Pancreas (tissue), 10 donors: ENCODE measurements at regions not wholly inside any gene's neighbourhood (a gene's known extent, or its start where the extent isn't known, plus 50 kb on each side); places are given as distances from the start of the nearest gene placed in this dataset.
"Not testable (repeated sequence)": the region's sequence is repeated elsewhere in the genome, so short reads cannot be mapped to it uniquely, and the experiment has no call there.

Source experiments
- ATAC-seq, 4 donors: fragments of 200-7000 bp; cut with Tn5 transposase; one replicate each; pipeline versions ENCODE4 v1.8.0 to v1.9.1; 2020; ENCODE audit warnings: mild to moderate bottlenecking in 4 of 4, moderate library complexity in 4 of 4
- DNase-seq, 6 donors: peaks; one replicate each; pipeline ENCODE4 v3.0.0-alpha.2; 2020
- FAIRE-seq: peaks from 2 replicates; lab custom pipeline; 2012; peaks lifted over from hg19 to GRCh38; lab: Jason Lieb, UNC
- H3K27ac ChIP-seq, 4 donors: fragments of 200-600 bp; sonication (generic); 1 replicate in 3 of 4; 2 replicates in 1 of 4; pipeline versions ENCODE4 v1.5.0 to v1.8.0; 2020
- H3K27me3 ChIP-seq, 4 donors: fragments of 200-600 bp; one replicate each; pipeline ENCODE4 v1.8.0; 2021
- H3K36me3 ChIP-seq, 3 donors: fragments of 200-600 bp; sonication (generic) in 1 of 3; one replicate each; pipeline versions ENCODE4 v1.5.0 to v1.8.0; 2020 to 2021
- H3K4me1 ChIP-seq, 3 donors: fragments of 200-600 bp; one replicate each; pipeline ENCODE4 v1.8.0; 2021
- H3K4me3 ChIP-seq, 4 donors: fragments of 200-600 bp; sonication (generic) in 2 of 4; one replicate each; pipeline versions ENCODE4 v1.5.0 to v1.8.0; 2020 to 2021
- H3K9me3 ChIP-seq, 4 donors: fragments of 200-600 bp; one replicate each; pipeline ENCODE4 v1.8.0; 2021
- WGBS, 2 donors: extraction: QIAGEN DNeasy Blood & Tissue Kit; methylation state at CpG; one replicate each; pipeline ENCODE4 v1.1.7; 2013; 5-methylcytosine and 5-hydroxymethylcytosine counted together
- intact Hi-C, 3 donors: fragments of 100-400 bp; cut with DNase I; formaldehyde crosslinking; loops; one replicate each; pipeline versions ENCODE4 v1.11.1 to v1.14.2; 2022
- TF ChIP-seq, protein P1 (sequence below), 4 donors: fragments of 200-600 bp; sonication (generic) in 3 of 4; IDR thresholded peaks; one replicate each; pipeline versions ENCODE4 v1.5.0 to v1.8.0; 2021; ENCODE audit warnings: antibody characterized with exemption in 4 of 4
- donor health status: healthy with polysubstance abuse.
- donor health status: DM: no; HTN: no; CAD: no; lungs with moderate emphysema.
- donor health status: DM: no; HTN: no; CAD: no.
- donor health status: control.
- donor health status: control.
- donor health status: Bipolar disorder and iron deficiency.
- donor health status: DM: yes; HTN: yes; CAD: no.
- donor health status: DM: no; HTN: no; CAD: no.
- donor health status: DM: no; HTN: no; CAD: no.
- donor health status: DM: yes; HTN: yes; CAD: no.

GRCh38 chr7:19916046-19916445 lies 142.6 kb upstream of the TMEM196 start:
- 83 to 85% methylated on average over 1 of the region's 1 CpG for WGBS, 2 donors
- no peak for FAIRE-seq
- TF ChIP-seq, protein P1, sequence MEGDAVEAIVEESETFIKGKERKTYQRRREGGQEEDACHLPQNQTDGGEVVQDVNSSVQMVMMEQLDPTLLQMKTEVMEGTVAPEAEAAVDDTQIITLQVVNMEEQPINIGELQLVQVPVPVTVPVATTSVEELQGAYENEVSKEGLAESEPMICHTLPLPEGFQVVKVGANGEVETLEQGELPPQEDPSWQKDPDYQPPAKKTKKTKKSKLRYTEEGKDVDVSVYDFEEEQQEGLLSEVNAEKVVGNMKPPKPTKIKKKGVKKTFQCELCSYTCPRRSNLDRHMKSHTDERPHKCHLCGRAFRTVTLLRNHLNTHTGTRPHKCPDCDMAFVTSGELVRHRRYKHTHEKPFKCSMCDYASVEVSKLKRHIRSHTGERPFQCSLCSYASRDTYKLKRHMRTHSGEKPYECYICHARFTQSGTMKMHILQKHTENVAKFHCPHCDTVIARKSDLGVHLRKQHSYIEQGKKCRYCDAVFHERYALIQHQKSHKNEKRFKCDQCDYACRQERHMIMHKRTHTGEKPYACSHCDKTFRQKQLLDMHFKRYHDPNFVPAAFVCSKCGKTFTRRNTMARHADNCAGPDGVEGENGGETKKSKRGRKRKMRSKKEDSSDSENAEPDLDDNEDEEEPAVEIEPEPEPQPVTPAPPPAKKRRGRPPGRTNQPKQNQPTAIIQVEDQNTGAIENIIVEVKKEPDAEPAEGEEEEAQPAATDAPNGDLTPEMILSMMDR (IDR thresholded peaks at IDR 0.05) = no peak

DNA sequence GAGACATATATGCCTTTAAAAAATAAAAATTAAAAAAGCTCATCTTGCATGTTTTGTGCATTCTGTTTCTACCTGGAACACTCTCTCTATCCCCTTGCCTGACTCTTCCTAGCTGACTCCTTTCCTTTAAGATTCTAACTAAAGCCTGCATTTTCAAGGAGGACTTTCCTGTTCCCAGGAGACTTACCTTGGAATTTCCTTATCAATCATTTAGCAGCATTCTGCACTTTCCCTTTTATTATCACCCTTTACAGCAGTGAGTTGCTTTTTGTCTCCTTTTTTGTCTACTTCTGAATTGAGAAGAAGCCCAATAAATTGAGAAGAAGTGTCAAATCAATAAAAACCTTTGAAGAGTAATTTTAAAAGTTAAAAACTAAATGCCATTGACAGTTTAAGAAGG lies 142.2 kb upstream of the TMEM196 start:
- no peaks in the 10 kb centered on the region for H3K36me3 ChIP-seq
- no peaks in the 10 kb centered on the region for H3K9me3 ChIP-seq
- no peak for DNase-seq
- ATAC-seq = no peak
- no peak for FAIRE-seq
- no peak overlapping the region for H3K27ac ChIP-seq
- TF ChIP-seq, protein P1 (IDR thresholded peaks at IDR 0.05) = no peak
- no peak overlapping the region for H3K4me3 ChIP-seq
- no peaks in the 10 kb centered on the region for H3K4me1 ChIP-seq
- intact Hi-C loops = no loop called here
- no peaks in the 10 kb centered on the region for H3K27me3 ChIP-seq

More at GRCh38 chr7:19916046-19916445, 142.6 kb upstream of the TMEM196 start:
- H3K4me3 ChIP-seq = no peak overlapping the region
- no peaks in the 10 kb centered on the region for H3K27me3 ChIP-seq
- intact Hi-C loops = no loop called here
- H3K4me1 ChIP-seq = no peaks in the 10 kb centered on the region
- no peaks in the 10 kb centered on the region for H3K36me3 ChIP-seq
- no peak for DNase-seq
- peak in 2 of 4 donors; percentile 30 to 47 for ATAC-seq
- no peaks in the 10 kb centered on the region for H3K9me3 ChIP-seq
- no peak overlapping the region for H3K27ac ChIP-seq

GRCh38 chr7:19914866-19915265 lies 141.4 kb upstream of the TMEM196 start:
- Histone ChIP-seq H3K27me3 (no peaks in the 10 kb centered on the region), H3K4me1 (no peaks in the 10 kb centered on the region), H3K4me3 (no peak overlapping the region), H3K27ac (no peak overlapping the region), H3K9me3 (no peaks in the 10 kb centered on the region), H3K36me3 (no peaks in the 10 kb centered on the region)
- ATAC-seq (no peak), FAIRE-seq (no peak), DNase-seq (no peak)
- WGBS, 2 donors = 68 to 86% methylated on average over 1 of the region's 1 CpG
- TF ChIP-seq, protein P1 (IDR thresholded peaks at IDR 0.05) = no peak
- intact Hi-C loops = no loop called here

- intact Hi-C loops = no loop called here
- TF ChIP-seq, protein P1 (IDR thresholded peaks at IDR 0.05) = no peak
- Histone ChIP-seq H3K27ac (no peak overlapping the region), H3K9me3 (no peaks in the 10 kb centered on the region), H3K36me3 (no peaks in the 10 kb centered on the region), H3K4me1 (no peaks in the 10 kb centered on the region), H3K4me3 (no peak overlapping the region), H3K27me3 (no peaks in the 10 kb centered on the region)
- no peak for ATAC-seq
- DNase-seq = no peak
- no peak for FAIRE-seq
These were observed 126.7 kb upstream of the TMEM196 start for GRCh38 chr7:19900118-19900517.

GRCh38 chr7:19899529-19899928 lies 126.1 kb upstream of the TMEM196 start:
- intact Hi-C loops = no loop called here
- no peaks in the 10 kb centered on the region for H3K9me3 ChIP-seq
- FAIRE-seq = no peak
- ATAC-seq = peak in 3 of 4 donors; percentile 43 to 77 (median 61)
- H3K4me3 ChIP-seq = no peak overlapping the region
- no peaks in the 10 kb centered on the region for H3K36me3 ChIP-seq
- 41 to 54% methylated on average over 3 of the region's 3 CpGs for WGBS, 2 donors
- no peaks in the 10 kb centered on the region for H3K27me3 ChIP-seq
- TF ChIP-seq, protein P1 (IDR thresholded peaks at IDR 0.05) = no peak
- DNase-seq = no peak
- no peak overlapping the region for H3K27ac ChIP-seq
- no peaks in the 10 kb centered on the region for H3K4me1 ChIP-seq

GRCh38 chr7:19882893-19883292 lies 109.5 kb upstream of the TMEM196 start:
- FAIRE-seq, H3K36me3 ChIP-seq, ATAC-seq, H3K4me3 ChIP-seq, intact Hi-C loops, DNase-seq, H3K27me3 ChIP-seq, H3K4me1 ChIP-seq, H3K27ac ChIP-seq, H3K9me3 ChIP-seq: not testable (repeated sequence)
- WGBS, 2 donors = 85 to 94% methylated on average over 11 of the region's 11 CpGs
